Activated CD8-positive, alpha-beta memory T cell treated with anti-CD3 and anti-CD28 coated beads, Interleukin-2, amount 50 U/mL, for 24 hours (primary cell): ENCODE measurements at regions not wholly inside any gene's neighbourhood (a gene's known extent, or its start where the extent isn't known, plus 50 kb on each side); places are given as distances from the start of the nearest gene placed in this dataset.

ENCODE experiments used
- DNase-seq: peaks from one replicate; pipeline ENCODE4 v3.0.0-alpha.2; 2020; ENCODE audit errors: extremely low read depth

GRCh38 chr6:4560221-4561077 lies 215.8 kb upstream of the CDYL start:
- DNase-seq = no peak

GRCh38 chr6:4559281-4559875 lies 216.8 kb upstream of the CDYL start:
- no peak for DNase-seq

GRCh38 chr6:4554645-4555044 lies 221.6 kb upstream of the CDYL start:
- no peak for DNase-seq

DNA sequence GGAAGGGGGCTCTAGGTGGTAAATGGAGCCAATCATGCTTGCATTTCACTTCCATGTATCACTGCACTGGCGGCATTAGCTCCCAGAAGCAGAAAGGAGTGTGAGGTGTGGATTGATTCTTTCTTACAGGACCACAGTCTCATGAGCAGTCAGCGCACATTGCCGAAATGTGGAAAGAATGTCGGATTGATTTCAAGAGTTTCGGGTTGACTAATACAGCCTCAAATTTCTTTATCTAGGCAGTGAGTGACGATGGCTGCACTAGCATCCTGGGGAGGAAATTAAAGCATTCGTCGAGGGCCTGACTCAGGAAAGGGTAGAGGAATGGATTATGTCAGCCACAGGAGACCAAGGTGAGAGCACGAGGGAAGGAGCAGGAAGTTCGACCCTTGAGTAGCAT lies 222.8 kb upstream of the CDYL start:
- DNase-seq = no peak

DNA sequence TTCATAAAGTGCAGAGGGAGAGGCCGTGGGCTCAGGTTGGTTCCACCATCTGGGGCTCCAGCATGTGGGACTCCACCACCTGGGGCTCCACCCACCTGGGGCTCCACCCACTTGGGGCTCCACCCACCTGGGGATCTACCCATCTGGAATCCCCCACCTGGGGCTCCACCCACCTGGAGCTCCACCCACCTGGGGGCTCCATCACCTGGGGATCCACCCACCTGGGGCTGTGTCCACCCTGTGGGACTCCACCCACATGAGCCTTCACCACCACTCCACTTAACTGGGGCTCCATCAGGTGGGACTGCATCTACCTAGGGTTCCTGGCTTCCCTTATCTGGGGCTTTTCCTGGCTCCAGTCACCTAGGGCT lies 226.0 kb upstream of the CDYL start:
- no peak for DNase-seq

DNA sequence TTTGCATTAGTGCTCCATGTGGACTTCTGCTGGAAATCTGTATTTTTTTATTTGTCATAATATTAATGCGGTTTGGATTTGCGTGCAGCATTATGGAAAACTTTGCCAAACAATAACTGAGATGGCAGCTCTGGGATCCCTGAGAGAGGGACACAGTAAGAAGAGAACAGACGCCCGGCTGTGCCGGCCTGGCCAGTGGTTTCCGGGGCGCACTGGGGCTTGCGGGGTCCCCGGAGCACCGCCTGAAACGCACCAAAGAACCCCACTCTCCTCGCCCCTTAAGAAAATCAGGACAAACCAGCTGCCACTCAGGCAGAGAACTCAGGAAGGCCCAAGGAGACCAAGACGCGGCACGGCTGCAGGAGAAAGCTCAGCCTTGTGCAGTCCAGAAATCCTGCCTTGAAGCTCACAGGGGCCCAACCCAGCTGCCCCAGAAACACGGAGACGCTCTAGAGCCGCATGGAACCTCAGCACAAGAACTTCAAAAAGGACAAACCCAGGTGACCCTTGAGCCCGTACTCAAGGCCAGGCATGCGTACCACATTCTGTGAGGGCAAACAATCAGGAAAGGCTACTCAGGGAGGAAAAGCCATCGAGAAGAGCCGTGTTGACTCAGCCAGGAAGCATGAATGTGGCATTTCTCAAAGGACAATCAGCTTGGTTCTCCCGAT lies 226.5 kb upstream of the CDYL start:
- DNase-seq = no peak

- DNase-seq = no peak
Measured at GRCh38 chr6:4545893-4546292, 230.3 kb upstream of the CDYL start.

DNA sequence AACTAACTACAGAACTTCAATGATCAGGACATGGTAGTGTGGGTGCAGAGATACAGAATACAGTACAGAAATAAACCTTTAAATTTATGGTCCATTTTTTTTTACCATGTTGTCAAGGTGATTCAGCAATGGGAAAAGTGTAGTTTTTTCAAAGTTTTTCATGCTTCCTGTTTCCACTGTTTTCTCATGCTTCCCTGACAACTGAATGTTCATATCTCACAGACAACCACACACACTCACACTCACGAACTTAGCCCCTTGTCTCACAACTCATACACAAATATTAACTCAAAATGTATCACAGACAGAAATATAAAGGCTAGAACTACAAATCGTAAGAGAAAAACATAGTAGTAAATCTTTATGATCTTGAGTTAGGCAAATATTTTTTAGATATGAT lies 232.6 kb upstream of the CDYL start:
- DNase-seq = no peak

GRCh38 chr6:4533576-4533975 lies 242.6 kb upstream of the CDYL start:
- no peak for DNase-seq

- no peak for DNase-seq
Measured at GRCh38 chr6:4531406-4531805, 244.8 kb upstream of the CDYL start.

- DNase-seq = no peak
Measured at GRCh38 chr6:4522453-4522852, 253.8 kb upstream of the CDYL start.

GRCh38 chr6:4521070-4521469 lies 255.1 kb upstream of the CDYL start:
- DNase-seq = no peak

- DNase-seq = no peak
Measured at GRCh38 chr6:4518506-4518905, 257.7 kb upstream of the CDYL start.

DNA sequence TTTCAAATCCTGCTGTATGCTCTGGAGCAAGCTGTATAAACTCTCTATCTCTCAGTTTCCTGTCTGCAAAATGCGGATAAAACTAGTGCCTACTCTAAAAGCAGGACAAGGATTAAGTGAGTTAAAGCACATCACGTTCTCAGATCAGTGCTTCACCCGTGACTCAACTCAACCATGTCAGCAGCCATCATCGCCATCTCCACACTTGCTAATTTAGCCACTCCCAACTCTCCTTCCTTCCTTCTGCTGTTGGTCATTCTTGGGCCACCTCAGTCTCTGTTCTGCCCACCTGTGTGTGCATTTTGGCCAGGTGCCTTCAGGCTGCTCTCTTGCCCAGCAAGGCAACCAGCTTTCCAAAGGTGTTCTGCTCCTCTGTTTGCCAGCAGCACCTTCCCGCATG lies 260.0 kb upstream of the CDYL start:
- DNase-seq = no peak

DNA sequence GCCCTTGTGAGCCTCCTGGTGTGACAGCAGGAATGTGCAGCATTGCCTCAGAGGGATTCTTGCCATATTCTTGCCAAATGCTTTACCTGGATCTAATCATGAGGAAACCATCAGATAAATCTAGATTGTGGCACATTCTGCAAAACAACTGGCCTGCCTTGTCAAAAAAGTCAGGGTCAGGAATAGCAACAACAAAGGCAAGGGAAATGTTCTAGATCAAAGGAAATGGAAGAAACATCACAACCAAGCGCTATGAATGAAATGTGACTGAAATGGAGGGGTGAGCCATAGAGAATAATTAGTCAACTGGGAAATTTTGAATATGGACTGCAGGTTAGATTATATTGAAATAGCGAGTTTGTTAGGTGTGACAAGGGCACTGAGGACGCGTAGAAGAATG lies 262.6 kb upstream of the CDYL start:
- no peak for DNase-seq

- no peak for DNase-seq
Measured at GRCh38 chr6:4512051-4512471, 264.1 kb upstream of the CDYL start.

DNA sequence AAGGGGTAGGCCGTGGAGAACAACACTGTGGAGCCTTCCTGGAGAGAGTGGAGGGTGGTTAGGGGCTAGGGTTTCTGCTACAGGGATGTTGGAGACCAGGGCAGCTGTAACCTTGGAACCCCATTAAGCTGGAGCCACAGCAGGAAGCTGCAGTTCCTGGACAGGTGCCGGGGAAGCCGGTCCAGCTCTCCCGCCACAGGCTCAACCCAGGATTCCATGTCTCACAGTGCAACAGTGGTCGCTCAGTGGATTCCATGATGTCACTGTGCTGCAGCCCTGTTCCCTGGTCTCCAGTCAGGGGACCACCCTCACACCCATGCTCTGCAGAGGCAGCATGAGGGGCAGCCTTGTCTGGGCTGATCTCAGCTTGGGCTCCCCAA lies 264.6 kb upstream of the CDYL start:
- no peak for DNase-seq

DNA sequence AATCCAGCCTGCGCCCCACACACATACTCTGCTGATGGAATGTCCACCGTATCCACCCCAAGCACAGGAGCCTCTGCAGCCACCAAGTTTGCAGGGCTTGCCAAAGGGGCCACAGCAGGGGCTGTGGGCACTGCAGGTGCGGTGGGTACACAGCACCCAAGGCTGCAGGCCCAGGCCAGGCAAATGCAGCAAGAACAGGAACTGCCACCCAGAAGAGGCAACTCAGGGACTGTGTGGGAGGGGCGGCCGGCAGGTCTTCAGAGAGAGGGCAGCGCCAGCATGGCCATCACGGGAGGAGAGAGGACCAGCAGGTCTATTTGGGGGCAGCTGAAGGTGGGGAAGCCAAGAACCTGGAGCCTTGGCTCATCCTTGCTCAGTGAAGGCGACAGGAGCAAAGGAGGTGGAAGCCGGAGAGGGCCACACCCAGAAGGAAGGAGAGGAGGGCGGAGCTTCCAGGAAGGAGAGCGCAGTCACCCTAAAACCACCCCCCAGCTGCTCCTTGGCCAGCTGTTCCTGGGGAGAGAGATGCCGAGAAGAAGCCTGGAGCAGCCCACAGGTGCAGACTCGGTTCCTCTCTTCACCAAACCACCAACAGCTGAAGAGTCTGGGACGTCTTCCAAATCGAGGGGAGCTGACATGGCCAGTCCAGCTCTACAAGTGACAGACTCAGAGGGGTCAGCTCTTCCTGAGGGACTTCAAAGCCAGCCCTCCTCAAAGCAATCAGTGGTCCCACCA lies 265.1 kb upstream of the CDYL start:
- no peak for DNase-seq

DNA sequence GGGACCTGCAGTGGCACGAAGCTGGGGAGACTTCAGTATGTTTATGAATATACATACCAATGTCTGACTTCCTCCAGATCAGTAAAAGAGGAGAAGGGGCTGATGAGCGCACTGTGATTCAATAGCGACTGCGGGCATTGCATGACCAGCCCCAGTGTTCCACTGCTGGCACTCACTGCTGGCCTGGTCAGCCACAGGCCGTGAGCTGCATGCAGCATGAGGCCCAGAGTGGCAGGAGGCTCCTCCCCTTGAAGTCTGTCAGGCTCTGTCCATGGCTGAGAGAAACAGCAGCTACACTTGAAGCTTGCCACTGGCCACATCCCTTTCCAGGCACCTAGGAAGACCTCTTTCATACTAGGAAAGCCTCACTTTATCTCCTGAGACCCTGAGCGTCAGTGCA lies 265.9 kb upstream of the CDYL start:
- no peak for DNase-seq

DNA sequence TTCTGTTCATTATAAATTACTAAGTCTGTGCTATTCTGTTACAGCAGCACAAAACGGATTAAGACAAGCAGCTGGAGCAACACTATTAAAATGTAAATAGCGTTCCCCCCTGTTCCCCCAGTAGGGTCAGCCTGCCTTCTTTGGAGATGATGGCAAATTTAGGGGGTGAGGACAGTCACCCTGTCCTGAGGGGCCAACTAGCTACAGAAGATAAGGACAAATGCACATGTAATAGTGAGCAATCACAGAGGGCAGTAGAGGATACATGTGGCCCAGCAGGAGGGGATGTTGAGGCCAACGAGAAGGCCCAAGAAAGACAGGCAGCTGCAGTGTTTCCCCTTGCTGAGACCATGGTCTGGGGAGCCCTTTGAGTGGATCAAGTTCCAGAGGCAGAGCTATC lies 266.7 kb upstream of the CDYL start:
- DNase-seq = no peak

GRCh38 chr6:4506792-4507191 lies 269.4 kb upstream of the CDYL start:
- DNase-seq = no peak

GRCh38 chr6:4506223-4506622 lies 270.0 kb upstream of the CDYL start:
- DNase-seq = no peak

GRCh38 chr6:4504700-4505099 lies 271.5 kb upstream of the CDYL start:
- no peak for DNase-seq
